Type B pancreatic cell (in vitro differentiated cells): ENCODE measurements at regions not wholly inside any gene's neighbourhood (a gene's known extent, or its start where the extent isn't known, plus 50 kb on each side); places are given as distances from the start of the nearest gene placed in this dataset.
A peak's percentile ranks its signal among the peaks of the same experiment; 100 is the strongest.

Source experiments
- DNase-seq: peaks from one replicate; pipeline ENCODE4 v3.0.0; 2021; ENCODE audit warnings: mixed read lengths; ENCODE audit not compliant: unreplicated experiment; ENCODE audit errors: extremely low spot score
- H3K27ac Mint-ChIP-seq: 2 replicates; pipeline ENCODE4 v1.8.0; 2021; ENCODE audit warnings: mild to moderate bottlenecking, mixed read lengths
- H3K27me3 Mint-ChIP-seq: 2 replicates; pipeline ENCODE4 v1.8.0; 2021; ENCODE audit warnings: mixed read lengths
- H3K36me3 Mint-ChIP-seq: 2 replicates; pipeline ENCODE4 v1.8.0; 2021; ENCODE audit warnings: mixed read lengths
- H3K4me1 Mint-ChIP-seq: one replicate; pipeline ENCODE4 v1.8.0; 2021; ENCODE audit warnings: mixed read lengths; ENCODE audit not compliant: unreplicated experiment
- H3K4me3 Mint-ChIP-seq: 2 replicates; pipeline ENCODE4 v1.8.0; 2021; ENCODE audit warnings: mild to moderate bottlenecking, mixed read lengths
- H3K9me3 Mint-ChIP-seq: 2 replicates; pipeline ENCODE4 v1.8.0; 2021; ENCODE audit warnings: mixed read lengths
- CTCF ChIP-seq: fragments of 200-600 bp; sonication (generic); conservative IDR thresholded peaks from 2 replicates; pipeline ENCODE4 v1.5.0; 2021; ENCODE audit warnings: antibody characterized with exemption, mild to moderate bottlenecking

GRCh38 chr10:28975891-28976531 is 298.7 kb downstream of the BAMBI start:
- DNase-seq, result no peak
- no peaks in the 10 kb centered on the region for H3K36me3 Mint-ChIP-seq
- no peaks in the 10 kb centered on the region for H3K27me3 Mint-ChIP-seq
- peaks cover 23% of the 10 kb centered on the region for H3K4me1 Mint-ChIP-seq
- no peak for TF ChIP-seq CTCF
- H3K9me3 Mint-ChIP-seq, result peaks cover 8% of the 10 kb centered on the region
- H3K4me3 Mint-ChIP-seq, result peak overlapping the region; percentile 16
- peak overlapping the region; percentile 2 for H3K27ac Mint-ChIP-seq

GRCh38 chr10:28977518-28977917 is 300.2 kb downstream of the BAMBI start:
- TF ChIP-seq CTCF, result no peak
- H3K4me1 Mint-ChIP-seq, result peaks cover 15% of the 10 kb centered on the region
- H3K36me3 Mint-ChIP-seq, result no peaks in the 10 kb centered on the region
- peaks cover 4% of the 10 kb centered on the region for H3K9me3 Mint-ChIP-seq
- no peak for DNase-seq
- H3K27me3 Mint-ChIP-seq, result no peaks in the 10 kb centered on the region
- no peak overlapping the region for H3K27ac Mint-ChIP-seq
- H3K4me3 Mint-ChIP-seq, result no peak overlapping the region

GRCh38 chr10:28980264-28980663 is 302.9 kb downstream of the BAMBI start:
- peaks cover 25% of the 10 kb centered on the region for H3K4me1 Mint-ChIP-seq
- no peak overlapping the region for H3K27ac Mint-ChIP-seq
- H3K9me3 Mint-ChIP-seq, result peaks cover 9% of the 10 kb centered on the region

DNA sequence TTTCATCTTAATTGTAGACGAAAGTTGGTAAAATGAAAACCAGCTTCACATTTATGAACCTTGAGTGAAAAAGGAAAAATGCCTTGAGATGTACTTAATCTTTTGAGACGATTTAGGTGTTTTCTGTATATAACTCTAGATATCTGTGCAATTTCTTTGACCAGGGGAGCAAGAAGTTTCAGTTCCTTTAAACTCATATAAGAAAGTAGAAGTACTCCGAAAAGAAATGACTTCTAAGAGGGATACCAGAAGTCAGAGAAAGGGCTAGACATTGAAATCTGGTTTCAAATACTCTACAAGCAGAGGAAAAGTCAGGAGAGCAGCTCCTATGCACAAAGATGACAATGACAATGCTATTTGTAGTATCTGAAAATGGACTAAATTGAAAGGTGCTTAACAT is 303.7 kb downstream of the BAMBI start:
- Mint-ChIP-seq H3K4me3 (no peak overlapping the region), H3K4me1 (peaks cover 21% of the 10 kb centered on the region), H3K36me3 (no peaks in the 10 kb centered on the region), H3K27ac (no peak overlapping the region), H3K9me3 (peaks cover 9% of the 10 kb centered on the region), H3K27me3 (no peaks in the 10 kb centered on the region)
- DNase-seq, result no peak
- TF ChIP-seq CTCF, result no peak

More at GRCh38 chr10:28980264-28980663, 302.9 kb downstream of the BAMBI start:
- DNase-seq, result no peak
- no peaks in the 10 kb centered on the region for H3K27me3 Mint-ChIP-seq
- no peak overlapping the region for H3K4me3 Mint-ChIP-seq
- TF ChIP-seq CTCF, result no peak
- no peaks in the 10 kb centered on the region for H3K36me3 Mint-ChIP-seq

DNA sequence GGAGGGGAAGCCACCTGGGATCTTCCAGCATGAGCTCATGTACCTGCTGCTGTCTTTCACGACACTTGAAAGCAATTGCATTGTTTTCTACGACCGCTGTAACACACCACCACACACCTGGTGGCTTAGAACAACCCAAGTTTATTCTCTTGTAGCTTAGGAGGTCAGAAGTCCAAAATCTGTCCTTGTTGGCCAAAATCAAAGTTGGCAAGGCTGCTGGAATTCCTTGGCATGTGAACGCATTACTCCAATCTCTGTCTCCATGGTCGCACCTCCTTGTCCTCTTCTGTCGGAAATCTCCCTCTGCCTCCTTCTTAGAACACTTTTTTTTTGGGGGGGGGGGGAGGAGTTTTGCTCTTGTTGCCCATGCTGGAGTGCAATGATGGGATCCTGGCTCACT is 305.7 kb downstream of the BAMBI start:
- peaks cover 15% of the 10 kb centered on the region for H3K4me1 Mint-ChIP-seq
- no peak overlapping the region for H3K4me3 Mint-ChIP-seq
- H3K9me3 Mint-ChIP-seq, result peaks cover 9% of the 10 kb centered on the region
- TF ChIP-seq CTCF, result no peak
- no peaks in the 10 kb centered on the region for H3K27me3 Mint-ChIP-seq
- H3K27ac Mint-ChIP-seq, result no peak overlapping the region
- no peaks in the 10 kb centered on the region for H3K36me3 Mint-ChIP-seq
- DNase-seq, result no peak

DNA sequence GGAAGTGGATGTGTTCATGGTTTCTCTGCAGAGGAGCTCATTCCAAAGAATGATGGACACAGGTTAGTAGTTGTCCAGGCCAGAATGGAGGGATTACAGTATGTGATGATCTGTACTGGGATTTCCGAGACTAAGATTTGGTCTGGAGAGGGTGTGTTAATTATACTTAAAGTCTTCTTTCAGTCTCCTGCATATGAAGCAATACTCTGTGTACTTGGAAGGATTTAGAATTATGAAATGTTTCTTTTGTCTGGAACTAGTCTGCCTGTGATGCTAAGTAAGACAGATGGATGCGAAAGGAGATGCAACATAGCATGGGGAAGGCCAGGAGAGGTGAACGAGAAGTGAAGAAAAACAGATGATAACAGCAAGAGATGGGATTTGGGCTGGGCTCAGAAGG is 305.1 kb upstream of the LYZL1 start:
- Mint-ChIP-seq H3K36me3 (no peaks in the 10 kb centered on the region), H3K27ac (no peak overlapping the region), H3K27me3 (no peaks in the 10 kb centered on the region), H3K4me1 (peaks cover 15% of the 10 kb centered on the region), H3K4me3 (no peak overlapping the region), H3K9me3 (peaks cover 9% of the 10 kb centered on the region)
- DNase-seq, result no peak
- no peak for TF ChIP-seq CTCF
